Hepatocyte (in vitro differentiated cells): ENCODE measurements at regions not wholly inside any gene's neighbourhood (a gene's known extent, or its start where the extent isn't known, plus 50 kb on each side); places are given as distances from the start of the nearest gene placed in this dataset.
"Not testable (repeated sequence)": the region's sequence is repeated elsewhere in the genome, so short reads cannot be mapped to it uniquely, and the experiment has no call there.

ENCODE experiments used
- DNase-seq: peaks from one replicate; pipeline ENCODE4 v3.0.0-alpha.2; 2016; ENCODE audit warnings: low spot score
- H2AFZ ChIP-seq: fragments of 200-600 bp; sonication (generic); 2 replicates; pipeline ENCODE4 v1.6.0; 2016; ENCODE audit warnings: antibody characterized with exemption, mild to moderate bottlenecking
- H3K27ac ChIP-seq: fragments of 200-600 bp; sonication (generic); 2 replicates; pipeline ENCODE4 v1.5.1; 2016; ENCODE audit warnings: mild to moderate bottlenecking
- H3K27me3 ChIP-seq: fragments of 200-600 bp; sonication (generic); 2 replicates; pipeline ENCODE4 v1.6.1; 2016
- H3K36me3 ChIP-seq: fragments of 200-600 bp; sonication (generic); replicated peaks from 2 replicates; pipeline ENCODE4 v1.5.1; 2016; ENCODE audit warnings: low read depth; ENCODE audit not compliant: insufficient read depth
- H3K4me1 ChIP-seq: fragments of 200-600 bp; sonication (generic); 2 replicates; pipeline ENCODE4 v1.5.1; 2016; ENCODE audit warnings: mild to moderate bottlenecking, moderate library complexity; ENCODE audit not compliant: insufficient read depth
- H3K4me2 ChIP-seq: fragments of 200-600 bp; sonication (generic); 2 replicates; pipeline ENCODE4 v1.6.0; 2016
- H3K4me3 ChIP-seq: fragments of 200-600 bp; sonication (generic); 2 replicates; pipeline ENCODE4 v1.5.1; 2016; ENCODE audit warnings: mild to moderate bottlenecking
- H3K79me2 ChIP-seq: fragments of 200-600 bp; sonication (generic); 2 replicates; pipeline ENCODE4 v1.6.0; 2017; ENCODE audit warnings: mild to moderate bottlenecking
- H3K9me2 ChIP-seq: fragments of 200-600 bp; sonication (generic); replicated peaks from 2 replicates; pipeline ENCODE4 v1.6.0; 2017; ENCODE audit warnings: mild to moderate bottlenecking; ENCODE audit not compliant: insufficient read depth
- H3K9me3 ChIP-seq: fragments of 200-600 bp; sonication (generic); 2 replicates; pipeline ENCODE4 v1.5.1; 2016; ENCODE audit warnings: low read depth, mild to moderate bottlenecking
- H4K20me1 ChIP-seq: fragments of 200-600 bp; sonication (generic); 2 replicates; pipeline ENCODE4 v1.6.0; 2016; ENCODE audit warnings: mild to moderate bottlenecking; ENCODE audit not compliant: insufficient read depth, poor library complexity, severe bottlenecking
- EZH2 ChIP-seq: fragments of 200-600 bp; sonication (generic); IDR thresholded peaks from 2 replicates; pipeline ENCODE4 v1.6.1; 2016; ENCODE audit warnings: antibody characterized with exemption, mild to moderate bottlenecking, borderline replicate concordance
- EZH2phosphoT487 ChIP-seq: fragments of 200-600 bp; sonication (generic); IDR thresholded peaks from one replicate; pipeline ENCODE4 v1.6.1; 2018; ENCODE audit warnings: antibody characterized with exemption, mild to moderate bottlenecking, low read depth, moderate library complexity; ENCODE audit not compliant: unreplicated experiment, severe bottlenecking
- WGBS: methylation state at CpG from one replicate; pipeline ENCODE4 v1.1.6; 2016; ENCODE audit warnings: low lambda C conversion rate; ENCODE audit errors: missing lambda C conversion rate; 5-methylcytosine and 5-hydroxymethylcytosine counted together
- TF ChIP-seq, protein P1 (sequence below): fragments of 200-600 bp; sonication (generic); IDR thresholded peaks from 2 replicates; pipeline ENCODE4 v1.5.1; 2016; ENCODE audit warnings: antibody characterized with exemption, mild to moderate bottlenecking; ENCODE audit not compliant: poor library complexity

DNA sequence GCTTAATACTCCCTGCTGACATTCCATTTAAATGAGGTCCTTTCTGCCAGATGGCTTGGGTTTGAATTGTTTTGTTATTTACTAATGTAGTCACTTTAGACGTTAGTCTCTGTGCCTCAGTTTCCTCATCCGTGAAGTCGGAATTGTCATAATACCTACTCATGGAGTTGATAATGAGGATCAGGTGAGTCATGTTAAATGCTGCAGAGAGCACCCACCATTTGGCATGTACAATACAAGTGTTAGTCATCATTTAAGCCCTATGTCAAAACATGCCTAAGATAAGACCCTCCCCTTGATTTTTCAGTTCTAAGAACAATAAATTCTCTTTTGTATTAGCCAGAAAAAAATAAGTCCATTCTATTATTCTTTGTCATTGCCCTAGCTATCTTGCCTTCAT is 534.8 kb upstream of the HTR2C start:
- H3K9me2 ChIP-seq = no peaks in the 10 kb centered on the region
- TF ChIP-seq, protein P1, sequence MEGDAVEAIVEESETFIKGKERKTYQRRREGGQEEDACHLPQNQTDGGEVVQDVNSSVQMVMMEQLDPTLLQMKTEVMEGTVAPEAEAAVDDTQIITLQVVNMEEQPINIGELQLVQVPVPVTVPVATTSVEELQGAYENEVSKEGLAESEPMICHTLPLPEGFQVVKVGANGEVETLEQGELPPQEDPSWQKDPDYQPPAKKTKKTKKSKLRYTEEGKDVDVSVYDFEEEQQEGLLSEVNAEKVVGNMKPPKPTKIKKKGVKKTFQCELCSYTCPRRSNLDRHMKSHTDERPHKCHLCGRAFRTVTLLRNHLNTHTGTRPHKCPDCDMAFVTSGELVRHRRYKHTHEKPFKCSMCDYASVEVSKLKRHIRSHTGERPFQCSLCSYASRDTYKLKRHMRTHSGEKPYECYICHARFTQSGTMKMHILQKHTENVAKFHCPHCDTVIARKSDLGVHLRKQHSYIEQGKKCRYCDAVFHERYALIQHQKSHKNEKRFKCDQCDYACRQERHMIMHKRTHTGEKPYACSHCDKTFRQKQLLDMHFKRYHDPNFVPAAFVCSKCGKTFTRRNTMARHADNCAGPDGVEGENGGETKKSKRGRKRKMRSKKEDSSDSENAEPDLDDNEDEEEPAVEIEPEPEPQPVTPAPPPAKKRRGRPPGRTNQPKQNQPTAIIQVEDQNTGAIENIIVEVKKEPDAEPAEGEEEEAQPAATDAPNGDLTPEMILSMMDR = no peak
- TF ChIP-seq EZH2 = no peak
- no peak for TF ChIP-seq EZH2phosphoT487
- no peaks in the 10 kb centered on the region for H3K27me3 ChIP-seq
- H3K4me2 ChIP-seq = no peak overlapping the region
- H3K4me1 ChIP-seq = no peaks in the 10 kb centered on the region
- 77% methylated on average over 3 of the region's 3 CpGs for WGBS
- H2AFZ ChIP-seq = no peak overlapping the region
- DNase-seq = no peak
- H3K9me3 ChIP-seq = no peaks in the 10 kb centered on the region
- no peak overlapping the region for H3K4me3 ChIP-seq
- H3K36me3 ChIP-seq = no peaks in the 10 kb centered on the region
- no peaks in the 10 kb centered on the region for H3K79me2 ChIP-seq
- no peak overlapping the region for H3K27ac ChIP-seq
- no peaks in the 10 kb centered on the region for H4K20me1 ChIP-seq

DNA sequence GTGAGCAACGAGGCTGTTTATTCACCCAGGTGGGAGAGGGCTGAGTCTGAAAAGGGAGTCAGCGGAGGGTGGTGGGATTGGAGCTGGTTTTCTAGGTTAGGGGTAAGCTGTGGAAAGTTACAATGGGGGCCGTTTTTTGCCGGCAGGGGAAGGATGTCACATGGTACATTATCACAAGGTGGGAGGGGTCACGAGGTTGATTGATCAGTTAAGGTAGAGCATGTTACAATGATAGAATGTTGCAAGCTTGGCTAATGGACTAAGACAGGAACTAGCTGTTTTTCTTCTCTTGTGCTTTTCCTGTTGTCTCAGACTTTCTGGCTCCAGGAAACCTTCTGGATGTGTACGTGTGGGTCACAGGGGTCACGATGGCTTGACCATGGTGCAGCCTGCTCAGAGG is 536.3 kb upstream of the HTR2C start:
- 61% methylated on average over 7 of the region's 7 CpGs for WGBS
- no peak for DNase-seq
- Histone ChIP-seq H3K9me2 (no peaks in the 10 kb centered on the region), H3K4me2 (no peak overlapping the region), H3K27me3 (no peaks in the 10 kb centered on the region), H3K36me3 (no peaks in the 10 kb centered on the region), H3K4me1 (no peaks in the 10 kb centered on the region), H3K27ac (no peak overlapping the region), H3K79me2 (no peaks in the 10 kb centered on the region), H2AFZ (no peak overlapping the region), H4K20me1 (no peaks in the 10 kb centered on the region), H3K4me3 (no peak overlapping the region), H3K9me3 (no peaks in the 10 kb centered on the region)
- no peak for TF ChIP-seq EZH2
- no peak for TF ChIP-seq EZH2phosphoT487
- TF ChIP-seq, protein P1 = no peak

DNA sequence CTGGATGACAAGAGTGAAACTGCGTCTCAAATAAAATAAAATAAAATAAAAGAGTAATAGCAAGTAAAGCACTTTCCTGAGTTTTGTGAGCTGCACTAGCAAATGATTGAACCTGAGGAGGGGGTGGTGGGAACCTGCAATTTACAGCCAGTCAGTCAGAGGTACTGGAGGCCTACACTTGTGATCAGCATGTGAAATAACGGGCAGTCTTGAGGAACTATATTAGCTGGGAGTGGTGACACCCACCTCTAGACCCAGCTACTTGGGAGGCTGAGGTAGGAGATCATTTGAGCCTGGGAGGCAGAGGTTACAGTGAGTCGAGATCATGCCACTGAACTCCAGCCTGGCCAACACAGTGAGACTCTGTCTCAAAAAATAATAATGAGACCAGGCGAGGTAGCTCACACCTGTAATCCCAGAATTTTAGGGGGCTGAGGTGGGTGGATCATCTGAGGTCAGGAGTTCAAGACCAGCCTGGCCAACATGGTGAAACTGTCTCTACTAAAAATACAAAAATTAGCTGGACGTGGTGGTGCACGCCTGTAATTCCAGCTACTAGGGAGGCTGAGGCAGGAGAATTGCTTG is 537.1 kb upstream of the HTR2C start:
- Histone ChIP-seq H3K27me3 (no peaks in the 10 kb centered on the region), H3K9me2 (no peaks in the 10 kb centered on the region), H3K4me1 (no peaks in the 10 kb centered on the region), H3K9me3 (no peaks in the 10 kb centered on the region), H3K4me2 (no peak overlapping the region), H4K20me1 (no peaks in the 10 kb centered on the region), H3K27ac (no peak overlapping the region), H3K36me3 (no peaks in the 10 kb centered on the region), H3K79me2 (no peaks in the 10 kb centered on the region), H2AFZ (no peak overlapping the region), H3K4me3 (no peak overlapping the region)
- no peak for DNase-seq
- 89% methylated on average over 6 of the region's 6 CpGs for WGBS
- TF ChIP-seq EZH2phosphoT487 (no peak), EZH2 (no peak)
- TF ChIP-seq, protein P1 = no peak

DNA sequence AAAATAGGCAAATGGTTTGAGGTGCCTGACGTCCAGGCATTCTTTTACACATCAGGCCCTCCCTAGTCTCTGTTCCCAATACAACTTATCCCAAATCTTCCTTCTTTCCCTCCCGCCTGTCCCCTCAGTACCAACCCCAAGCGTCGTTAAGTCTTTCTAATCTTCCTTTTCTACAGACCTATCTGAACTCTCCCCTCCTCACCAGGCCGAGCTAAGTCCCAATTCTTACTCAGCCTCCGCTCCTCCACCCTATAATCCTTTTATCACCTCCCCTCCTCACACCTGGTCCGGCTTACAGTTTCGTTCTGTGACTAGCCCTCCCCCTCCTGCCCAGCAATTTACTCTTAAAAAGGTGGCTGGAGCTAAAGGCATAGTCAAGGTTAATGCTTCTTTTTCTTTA is 542.4 kb upstream of the HTR2C start:
- not testable (repeated sequence) for H3K27me3 ChIP-seq, H3K4me1 ChIP-seq, H3K4me3 ChIP-seq, H3K79me2 ChIP-seq, H4K20me1 ChIP-seq, H2AFZ ChIP-seq, H3K27ac ChIP-seq, H3K9me2 ChIP-seq, H3K36me3 ChIP-seq, DNase-seq, H3K9me3 ChIP-seq
- H3K4me2 ChIP-seq = peak overlapping the region; percentile 66
- 31% methylated on average over 8 of the region's 8 CpGs for WGBS

DNA sequence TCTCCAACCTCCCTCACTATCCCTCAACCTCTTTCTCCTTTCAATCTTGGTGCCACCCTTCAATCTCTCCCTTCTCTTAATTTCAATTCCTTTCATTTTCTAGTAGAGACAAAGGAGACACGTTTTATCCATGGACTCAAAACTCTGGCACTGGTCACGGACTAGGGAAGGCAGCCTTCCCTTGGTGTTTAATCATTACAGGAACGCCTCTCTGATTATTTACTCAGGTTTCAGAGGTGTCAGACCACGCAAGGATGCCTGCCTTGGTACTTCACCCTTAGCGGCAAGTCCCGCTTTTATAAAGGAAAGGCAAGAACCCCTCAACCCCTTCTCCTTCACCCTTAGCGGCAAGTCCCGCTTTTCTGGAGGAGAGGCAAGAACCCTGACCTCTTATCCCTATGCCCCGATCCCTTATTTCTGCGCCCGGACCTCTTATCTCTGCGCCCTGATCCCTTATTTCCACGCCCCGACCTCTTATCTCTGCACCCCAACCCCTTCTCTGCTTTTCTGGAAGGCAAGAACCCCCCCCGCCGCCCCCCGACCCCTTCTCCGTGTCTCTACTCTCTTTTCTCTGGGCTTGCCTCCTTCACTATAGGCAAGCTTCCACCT is 543.1 kb upstream of the HTR2C start:
- H3K4me2 ChIP-seq = peak overlapping the region; percentile 66
- DNase-seq, H3K4me3 ChIP-seq, H3K9me2 ChIP-seq, H3K9me3 ChIP-seq, H4K20me1 ChIP-seq, H3K27me3 ChIP-seq, H2AFZ ChIP-seq, H3K36me3 ChIP-seq, H3K79me2 ChIP-seq, H3K27ac ChIP-seq, H3K4me1 ChIP-seq: not testable (repeated sequence)
- WGBS = 30% methylated on average over 13 of the region's 18 CpGs

DNA sequence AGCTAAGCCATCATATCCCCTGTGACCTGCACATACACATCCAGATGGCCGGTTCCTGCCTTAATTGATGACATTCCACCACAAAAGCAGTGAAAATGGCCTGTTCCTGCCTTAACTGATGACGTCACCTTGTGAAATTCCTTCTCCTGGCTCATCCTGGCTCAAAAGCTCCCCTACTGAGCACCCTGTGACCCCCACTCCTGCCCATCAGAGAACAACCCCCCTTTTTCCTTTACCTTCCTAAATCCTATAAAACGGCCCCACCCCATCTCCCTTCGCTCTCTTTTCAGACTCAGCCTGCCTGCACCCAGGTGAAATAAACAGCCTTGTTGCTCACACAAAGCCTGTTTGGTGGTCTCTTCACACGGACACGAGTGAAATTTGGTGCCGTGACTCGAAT is 543.8 kb upstream of the HTR2C start:
- not testable (repeated sequence) for H4K20me1 ChIP-seq, H3K4me3 ChIP-seq, H2AFZ ChIP-seq, H3K9me3 ChIP-seq, H3K27ac ChIP-seq, H3K27me3 ChIP-seq, H3K4me1 ChIP-seq, H3K9me2 ChIP-seq, DNase-seq, H3K36me3 ChIP-seq, H3K79me2 ChIP-seq
- 34% methylated on average over 8 of the region's 8 CpGs for WGBS
- H3K4me2 ChIP-seq = peak overlapping the region; percentile 66
